NCI-H1417 treated with DMSO at 0.1 percent for 48 hours (cell line): ENCODE measurements at regions not wholly inside any gene's neighbourhood (a gene's known extent, or its start where the extent isn't known, plus 50 kb on each side); places are given as distances from the start of the nearest gene placed in this dataset.

Experiments
- DNase-seq: peaks from one replicate; lab custom pipeline; 2025; lab: John Stamatoyannopoulos, UW

DNA sequence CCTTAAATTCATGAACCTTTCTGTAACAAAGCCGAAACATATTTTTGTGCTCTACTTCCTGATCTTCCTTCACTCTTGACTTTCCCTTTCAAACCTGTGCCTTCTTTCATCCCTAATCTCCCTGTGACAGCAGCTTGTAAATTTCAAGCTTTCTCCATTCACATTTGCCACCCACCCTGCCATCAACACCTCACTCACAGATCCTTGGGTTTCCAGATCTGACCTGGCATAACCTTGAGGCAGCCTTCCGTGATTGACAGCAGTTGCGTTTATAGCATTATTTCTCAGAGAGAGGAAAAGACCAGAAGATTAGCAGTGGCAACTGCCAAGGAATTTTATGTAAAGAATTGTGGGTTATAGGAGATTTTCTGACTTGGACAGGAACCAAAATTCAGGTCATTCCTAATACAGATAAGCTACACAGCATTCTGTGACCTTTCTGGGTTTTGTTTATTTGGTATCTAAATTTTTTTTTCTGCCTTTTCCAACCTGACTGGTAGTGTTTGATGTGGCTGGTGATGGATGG lies 260.0 kb downstream of the NR2F1-AS1 start:
- DNase-seq = no peak

DNA sequence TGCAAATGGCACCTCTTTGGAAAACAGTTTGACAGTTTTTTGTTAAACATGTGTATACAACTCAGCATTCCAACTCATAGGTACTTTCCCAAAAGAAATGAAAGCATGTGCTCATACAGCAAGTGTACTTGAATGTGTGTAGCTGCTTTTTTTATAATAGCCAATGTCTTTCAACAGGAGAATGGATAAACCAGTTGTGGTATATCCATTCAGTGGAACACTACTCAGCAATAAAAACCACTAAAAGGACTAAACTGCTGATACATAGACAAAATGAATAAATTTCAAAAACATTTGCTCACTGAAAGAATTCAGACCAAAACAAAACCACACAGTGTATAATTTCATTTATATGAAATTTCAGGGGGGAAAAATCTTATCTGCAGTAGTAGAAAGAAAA lies 267.3 kb downstream of the NR2F1-AS1 start:
- no peak for DNase-seq

DNA sequence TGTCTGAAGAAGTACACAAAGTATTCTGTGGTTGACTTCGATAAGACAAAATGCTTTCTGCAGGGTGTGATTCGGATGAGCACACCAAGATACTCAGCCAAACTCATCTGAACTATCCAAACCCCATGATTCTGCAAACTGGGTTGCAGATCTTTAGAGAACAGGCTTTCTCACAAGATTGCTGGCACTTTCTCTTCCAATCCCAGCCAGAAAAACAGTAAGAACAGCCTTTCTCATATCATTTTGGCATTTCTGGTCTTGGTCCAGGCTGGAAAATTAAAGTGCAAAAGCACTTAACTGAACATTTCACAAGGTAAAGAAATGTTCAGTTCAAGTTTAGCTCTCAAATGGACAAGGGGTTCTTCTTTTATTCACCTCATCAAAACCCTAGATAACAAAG lies 269.1 kb downstream of the NR2F1-AS1 start:
- DNase-seq = no peak

DNA sequence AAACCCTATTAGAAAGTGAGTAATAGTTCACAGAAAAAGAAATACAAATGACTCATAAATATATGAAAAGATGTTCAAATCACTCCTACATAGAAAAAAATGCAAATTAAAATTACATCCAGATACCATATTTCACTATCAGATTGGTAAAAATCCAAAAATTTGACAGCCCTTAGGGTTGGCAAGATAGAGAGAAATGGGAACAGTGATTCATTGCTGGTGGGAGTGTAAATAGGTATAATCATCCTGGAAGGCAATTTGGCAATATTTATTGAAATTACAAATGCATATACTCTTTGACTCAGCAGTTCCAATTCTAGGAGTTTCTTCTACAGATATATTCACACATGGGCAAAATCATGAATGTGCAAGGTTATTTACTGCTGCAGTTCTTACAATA lies 273.5 kb downstream of the NR2F1-AS1 start:
- no peak for DNase-seq

DNA sequence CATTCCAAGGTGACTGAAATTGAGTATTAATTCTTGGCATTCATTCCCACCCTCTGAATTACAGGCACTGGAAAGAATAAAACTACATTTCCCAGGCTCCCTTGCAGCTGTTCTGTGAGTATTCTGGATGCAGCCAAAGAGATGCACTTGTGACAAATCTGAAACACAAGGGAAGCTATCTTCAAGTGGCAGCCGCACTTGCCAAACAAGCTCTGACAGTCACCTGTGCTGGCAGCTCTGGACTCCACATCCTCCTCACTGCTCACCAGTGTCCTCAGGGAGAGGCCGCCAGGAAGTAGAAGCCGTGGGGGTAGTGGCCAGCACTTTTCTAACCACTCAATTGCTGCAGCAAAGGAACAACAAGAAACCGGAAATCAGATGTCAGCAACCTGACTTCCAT lies 275.0 kb downstream of the NR2F1-AS1 start:
- no peak for DNase-seq

DNA sequence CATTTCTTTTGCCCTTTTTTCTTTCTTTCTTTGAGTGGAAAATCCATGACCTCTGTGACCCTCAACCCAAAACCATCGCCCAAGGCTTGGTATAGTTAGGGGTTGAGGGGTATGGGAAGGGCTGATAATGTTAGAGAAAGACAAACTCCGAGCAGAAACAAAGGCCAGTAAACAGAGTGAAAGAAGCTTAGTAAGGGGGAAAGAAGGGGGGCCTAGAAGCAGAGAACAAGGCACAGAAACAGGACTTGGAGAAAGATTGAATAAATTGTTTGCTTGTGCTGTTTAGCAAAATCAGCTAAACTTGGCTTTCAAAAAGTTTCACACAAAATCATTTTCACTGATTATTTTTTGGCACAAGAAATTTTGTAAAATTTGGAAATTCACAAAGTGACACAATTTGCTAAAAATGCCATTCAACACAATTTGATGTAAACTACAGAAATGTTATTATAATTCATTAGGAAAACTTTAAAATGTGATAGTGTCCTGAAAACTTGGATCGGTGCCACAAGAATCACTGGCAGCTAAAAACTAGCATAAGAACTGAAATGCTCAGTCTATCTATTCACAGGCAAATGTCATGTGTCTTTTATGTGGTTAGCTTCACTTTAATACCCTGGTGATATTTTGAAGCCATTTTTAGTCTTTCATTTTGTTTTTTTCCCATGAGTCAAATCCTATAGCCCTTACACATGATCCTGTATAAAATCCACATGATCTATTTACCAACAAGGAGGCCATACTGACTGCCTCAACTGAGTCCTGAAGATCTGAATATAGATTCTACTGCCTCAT lies 276.4 kb downstream of the NR2F1-AS1 start:
- no peak for DNase-seq

DNA sequence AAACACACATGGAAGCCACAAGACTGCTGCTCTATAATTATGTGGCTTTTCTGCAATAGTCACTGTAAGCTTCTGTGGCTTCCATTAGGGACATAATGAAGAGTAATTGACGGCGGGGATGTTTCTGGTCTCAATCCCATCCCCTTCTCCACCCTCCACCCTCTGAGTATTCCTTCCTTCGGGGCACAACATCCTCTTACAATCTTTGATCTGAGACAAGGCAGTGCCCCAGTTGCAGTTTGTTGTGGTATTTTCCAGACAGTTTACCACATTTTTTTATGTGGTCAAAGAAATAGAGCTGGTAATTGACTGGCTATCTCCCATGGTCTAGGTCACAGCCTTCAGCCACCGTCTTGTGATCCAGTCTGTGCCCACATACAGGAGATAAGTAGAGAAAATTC lies 277.7 kb downstream of the NR2F1-AS1 start:
- no peak for DNase-seq

DNA sequence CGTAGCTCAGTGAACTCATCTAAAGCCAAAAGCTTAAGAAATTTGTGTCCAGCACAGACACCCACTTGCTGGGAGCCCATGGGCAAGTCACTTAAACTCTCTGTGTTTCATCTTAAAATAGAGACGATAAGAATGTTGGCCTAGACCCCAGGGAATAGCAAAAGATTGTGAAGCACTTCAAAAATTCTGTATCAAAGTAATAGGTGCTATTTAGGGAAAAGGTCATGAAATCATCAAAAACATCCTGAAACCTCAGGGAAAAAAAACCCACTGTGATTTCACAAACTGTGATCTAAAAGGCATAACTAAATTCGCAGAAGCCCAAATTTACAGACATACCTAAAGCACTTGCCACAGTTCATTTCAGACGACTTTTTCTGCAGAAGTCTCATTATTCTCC lies 278.3 kb downstream of the NR2F1-AS1 start:
- no peak for DNase-seq

DNA sequence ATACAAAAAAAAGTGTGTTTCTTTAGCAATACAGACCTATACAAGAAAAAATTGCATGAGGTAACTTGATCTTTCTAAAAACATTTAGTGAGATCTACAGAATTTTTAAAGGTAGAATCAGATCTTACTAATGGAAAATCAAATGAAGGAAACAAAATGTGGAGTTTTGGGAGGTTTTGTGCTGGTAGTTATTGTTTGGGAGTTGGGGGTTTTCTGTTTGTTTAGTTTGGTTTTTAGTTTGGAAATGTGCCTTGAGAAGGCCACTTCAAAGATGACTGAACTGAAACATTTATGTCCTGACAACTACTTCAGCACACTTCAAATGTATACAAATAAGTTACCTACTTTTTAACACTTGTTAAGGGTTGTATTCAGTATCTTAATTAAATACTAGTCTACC lies 280.1 kb downstream of the NR2F1-AS1 start:
- DNase-seq = no peak

DNA sequence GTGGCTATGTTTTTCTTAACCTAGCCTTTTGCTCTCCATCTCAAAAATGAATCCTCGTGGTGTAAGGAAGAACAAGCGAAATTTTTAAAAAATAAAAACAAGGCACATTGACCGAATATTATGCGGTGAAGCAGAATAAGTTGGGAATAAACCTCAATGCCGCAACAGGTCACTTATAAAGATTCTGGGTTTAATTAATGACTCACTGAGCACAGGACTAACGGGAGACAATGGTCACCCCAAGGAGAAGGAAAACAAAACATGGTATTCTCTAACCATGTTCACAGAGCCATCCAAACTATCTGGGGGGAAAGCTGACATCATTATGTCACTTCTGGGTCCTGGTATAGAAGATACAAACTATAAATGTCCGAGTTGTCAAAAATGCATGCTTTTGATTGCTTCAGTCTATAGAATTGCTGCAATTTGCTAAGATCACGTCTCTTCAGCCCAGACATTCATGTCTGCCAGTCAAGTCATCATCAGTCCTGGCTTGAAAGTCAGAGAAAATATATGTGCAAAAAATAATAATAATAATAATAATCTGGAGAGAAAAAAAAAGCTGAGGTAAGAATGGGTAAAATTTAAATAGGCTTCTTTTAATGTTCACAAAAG lies 280.6 kb downstream of the NR2F1-AS1 start:
- DNase-seq = no peak

DNA sequence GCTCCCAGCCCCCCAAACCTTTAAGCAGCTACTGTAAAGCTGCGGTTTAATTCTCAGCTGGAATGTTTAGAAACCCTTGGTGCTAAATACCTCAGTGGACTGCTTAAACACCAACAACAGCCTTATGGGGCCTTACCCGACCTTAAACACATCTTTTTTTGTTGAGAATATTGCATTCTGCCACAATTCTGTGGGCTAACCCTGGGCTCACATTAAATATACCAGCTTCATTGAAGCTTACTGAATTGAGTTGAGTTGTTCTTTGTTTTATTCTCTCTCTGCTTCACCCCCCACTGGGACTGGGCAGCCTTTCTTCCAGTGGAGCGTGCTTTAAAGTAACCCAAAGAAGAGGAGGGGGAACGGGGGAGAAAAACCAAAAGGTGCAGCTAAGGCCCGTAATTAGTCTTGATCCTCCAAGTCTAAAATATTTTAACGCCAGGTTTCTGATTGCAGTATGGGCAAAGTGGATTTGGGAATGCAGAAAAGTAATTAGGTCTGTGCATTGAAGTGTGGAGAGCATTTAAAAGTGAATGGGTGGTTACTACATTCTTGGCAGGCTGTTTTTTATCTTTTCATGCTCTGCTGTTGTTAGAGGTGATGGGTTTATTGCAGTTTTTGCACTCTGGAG lies 281.2 kb downstream of the NR2F1-AS1 start:
- DNase-seq = no peak

DNA sequence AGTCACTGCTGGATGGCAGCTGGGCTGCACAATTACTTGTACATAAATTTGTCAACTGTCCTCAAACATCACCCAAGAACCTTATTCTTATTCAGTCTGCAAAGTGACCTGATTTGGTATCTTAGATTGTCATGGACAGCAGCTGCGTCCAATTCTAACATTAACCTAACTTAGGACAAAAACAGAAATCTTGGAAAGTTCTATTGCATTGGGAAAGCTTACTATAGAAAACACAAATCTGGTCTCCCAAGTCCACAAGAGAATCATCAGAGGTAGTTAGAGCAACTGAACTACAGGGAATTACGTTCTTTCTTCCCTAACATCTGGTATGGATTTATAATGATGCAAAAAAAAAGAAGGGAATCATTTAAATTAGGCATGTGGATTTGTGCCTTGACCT lies 283.9 kb downstream of the NR2F1-AS1 start:
- no peak for DNase-seq

DNA sequence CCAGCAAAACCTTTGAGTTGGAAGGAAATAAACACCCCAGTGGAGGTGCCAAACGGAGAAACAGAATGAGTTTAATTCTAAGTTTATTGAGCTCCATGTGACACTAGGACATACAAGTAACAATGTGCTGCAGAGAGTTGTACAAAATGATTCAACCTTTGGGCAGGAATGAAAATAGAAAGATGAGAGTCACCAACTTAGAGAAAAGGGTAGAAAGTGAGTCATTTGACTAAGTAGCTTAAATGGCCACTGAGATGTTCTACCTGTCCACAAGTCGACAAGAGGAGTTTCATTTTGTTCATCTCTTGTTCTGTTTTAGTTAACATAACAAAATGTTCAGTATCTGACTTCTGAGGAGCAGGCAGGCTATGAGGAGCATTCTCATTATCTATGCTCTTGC lies 284.7 kb downstream of the NR2F1-AS1 start:
- no peak for DNase-seq

DNA sequence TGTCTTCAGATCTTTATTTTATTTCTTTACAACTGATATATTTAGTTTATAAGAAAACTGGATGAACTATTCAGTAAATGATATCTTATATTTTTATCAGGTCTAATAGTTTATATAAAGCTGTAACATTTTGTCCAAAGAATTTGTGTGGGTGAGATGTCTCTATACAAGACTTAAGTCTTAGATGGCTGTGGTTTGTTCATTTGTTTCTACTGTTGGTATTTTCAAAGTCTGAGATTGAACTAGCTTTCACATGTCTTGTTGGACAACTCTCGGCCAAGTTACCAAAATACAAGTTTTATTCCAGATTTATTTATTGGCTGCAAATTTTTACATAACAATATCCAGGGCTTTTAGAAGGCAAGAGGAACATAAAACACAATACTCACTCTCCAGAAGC lies 286.0 kb downstream of the NR2F1-AS1 start:
- DNase-seq = no peak

DNA sequence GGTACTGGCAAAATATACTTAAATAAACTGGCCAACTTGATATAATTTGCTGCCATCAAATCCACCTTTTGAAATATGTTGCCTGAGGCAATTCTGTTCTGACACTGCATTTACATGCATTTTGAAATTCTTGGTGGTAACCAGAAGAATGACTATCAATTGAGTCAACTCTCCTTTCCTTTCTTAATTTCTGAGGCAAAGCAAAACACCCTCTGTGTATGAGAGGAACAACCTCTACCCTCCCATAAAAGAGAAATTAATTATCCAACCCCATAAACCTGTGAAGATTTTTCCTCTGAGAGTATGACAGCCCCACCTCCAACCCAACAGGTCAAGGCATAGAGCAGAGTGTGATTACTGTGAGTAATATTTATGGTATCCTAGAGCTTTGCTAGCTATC lies 286.8 kb downstream of the NR2F1-AS1 start:
- DNase-seq = no peak

DNA sequence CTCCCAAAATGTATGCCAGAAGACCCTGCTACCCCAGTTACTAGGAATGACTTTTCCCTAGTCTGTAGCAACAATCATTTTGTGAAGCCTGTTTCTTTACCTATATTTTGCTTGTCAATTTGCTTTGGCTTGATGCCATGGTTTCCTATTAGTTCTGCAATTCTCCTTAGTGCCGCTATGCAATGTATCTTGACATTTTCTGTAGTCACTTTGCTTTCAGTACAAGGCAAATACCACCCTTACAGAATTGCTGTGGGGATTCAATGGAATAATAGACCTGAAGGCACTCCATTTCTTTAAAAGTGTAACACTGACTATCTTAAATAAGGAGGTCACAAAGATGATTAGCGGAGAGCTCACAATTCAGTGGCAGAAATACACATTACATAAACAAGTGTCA lies 291.1 kb downstream of the NR2F1-AS1 start:
- DNase-seq = no peak

DNA sequence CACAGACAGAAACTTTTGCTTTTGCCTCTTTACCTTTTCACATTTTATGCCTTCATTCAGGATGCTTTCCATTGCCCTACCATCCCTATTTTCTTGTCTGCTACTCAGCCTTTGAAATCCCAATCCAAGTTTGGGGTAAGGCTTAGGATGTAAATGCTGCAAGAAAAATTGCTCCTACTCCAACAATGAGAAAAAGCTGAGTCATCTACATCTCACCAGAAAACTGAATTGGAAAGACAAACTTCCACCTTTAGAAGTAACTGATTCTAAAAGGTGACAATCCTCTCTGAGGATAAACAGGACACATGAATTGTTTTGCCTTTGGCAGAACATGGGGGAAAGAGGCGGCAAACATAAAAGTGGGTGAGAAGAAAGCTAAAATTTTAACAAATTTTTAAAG lies 295.6 kb downstream of the NR2F1-AS1 start:
- no peak for DNase-seq

DNA sequence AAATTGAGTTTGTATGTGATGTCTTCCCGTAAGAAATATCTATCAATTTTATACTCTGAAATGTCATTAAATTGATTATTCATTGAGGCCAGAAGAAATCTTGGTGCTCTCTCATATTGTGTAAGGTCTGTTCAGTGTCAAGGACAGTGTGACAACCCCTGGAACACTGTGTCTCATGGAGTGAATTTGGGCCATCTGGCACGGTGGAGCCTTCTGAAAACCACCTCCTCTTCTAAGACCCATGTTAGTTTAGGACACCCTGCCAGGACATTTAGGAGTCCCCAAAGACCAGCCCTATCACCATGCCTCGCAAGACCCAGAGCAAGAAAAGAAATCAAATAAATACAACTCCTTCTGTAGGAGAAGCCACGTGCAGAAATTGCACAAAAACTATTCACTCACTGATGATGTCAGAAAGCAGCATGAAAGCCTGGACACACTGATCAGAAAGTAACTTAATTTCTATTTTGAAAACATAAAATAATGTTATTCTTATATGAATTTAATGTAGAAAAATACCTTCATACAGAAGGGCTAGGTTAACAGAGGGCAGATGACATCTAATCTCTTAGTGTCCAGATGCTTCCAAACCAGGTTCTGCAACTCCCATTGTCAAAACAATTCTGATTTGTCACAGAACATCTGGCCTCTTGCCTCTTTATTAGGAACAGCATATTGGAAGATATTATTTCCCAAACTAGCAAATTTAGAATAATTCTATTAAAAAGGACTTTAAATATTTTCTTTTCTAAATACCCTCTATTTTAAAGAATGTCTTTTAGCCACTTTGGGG lies 298.8 kb downstream of the NR2F1-AS1 start:
- no peak for DNase-seq

DNA sequence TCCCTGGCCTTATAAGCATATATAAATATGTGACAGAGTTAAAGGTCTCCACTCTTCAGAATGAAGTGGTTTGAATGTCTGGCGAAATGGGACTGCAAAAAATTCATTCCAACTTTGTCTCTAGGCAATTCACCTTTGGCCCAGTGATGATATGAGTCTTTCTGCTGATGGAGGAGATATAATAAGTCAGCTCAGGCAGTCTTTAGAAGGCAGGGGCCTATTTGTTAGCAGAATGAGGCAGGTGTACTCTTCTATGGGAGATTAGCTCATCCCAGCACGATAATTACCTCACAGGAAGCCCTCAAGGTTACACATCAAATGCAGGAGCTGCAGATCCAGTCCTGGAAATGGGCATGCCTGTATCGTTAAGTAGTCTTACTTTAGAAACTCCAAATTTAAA lies 300.5 kb downstream of the NR2F1-AS1 start:
- no peak for DNase-seq

DNA sequence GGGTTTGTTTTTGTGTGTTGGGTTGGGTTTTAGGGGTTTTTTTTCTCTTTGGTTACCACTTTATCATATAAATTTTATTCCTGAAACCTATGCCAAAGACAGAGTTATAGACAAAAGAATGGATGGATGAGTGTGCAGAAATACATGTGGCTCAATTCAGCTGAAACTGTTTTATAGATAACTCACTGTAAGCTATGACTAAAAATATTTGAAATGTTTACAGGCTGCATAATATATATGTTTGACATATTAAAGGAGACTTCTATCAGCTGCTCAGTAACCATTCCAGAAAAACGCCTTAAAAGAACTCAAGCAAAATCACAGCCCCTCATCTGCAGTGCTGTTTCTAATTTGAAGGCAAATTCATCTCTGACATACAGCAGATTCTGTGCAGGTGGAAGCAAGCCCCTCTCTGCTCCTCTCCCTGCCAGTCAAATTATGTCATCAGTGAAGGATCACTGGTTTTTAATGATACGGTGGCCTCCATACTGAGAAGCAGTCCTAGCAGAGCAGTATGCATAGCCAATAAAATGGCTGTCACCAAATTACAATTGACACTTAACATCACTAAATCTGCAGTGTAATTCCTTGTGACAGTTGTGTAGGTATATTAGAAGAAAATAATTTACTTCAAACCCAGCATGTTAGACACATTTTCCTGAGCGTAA lies 301.6 kb downstream of the NR2F1-AS1 start:
- no peak for DNase-seq

DNA sequence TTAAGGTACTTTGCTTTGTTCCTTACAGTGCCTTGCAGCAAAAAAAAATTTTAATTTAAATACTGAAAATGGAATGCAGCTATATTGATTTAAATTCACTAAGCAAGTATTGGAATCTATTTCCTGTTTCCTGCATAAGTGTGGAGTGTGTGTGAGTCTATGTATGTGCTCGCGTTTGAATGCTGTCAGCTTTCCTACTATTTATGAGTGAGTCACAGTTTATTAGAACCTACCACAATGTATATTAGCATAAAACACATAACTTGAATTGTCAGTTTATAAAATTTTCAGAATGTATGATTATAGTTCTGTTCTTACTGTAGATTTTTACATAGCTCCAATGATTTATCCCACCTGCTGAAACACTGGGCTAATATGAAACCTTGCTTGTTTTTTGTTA lies 302.1 kb downstream of the NR2F1-AS1 start:
- DNase-seq = no peak

DNA sequence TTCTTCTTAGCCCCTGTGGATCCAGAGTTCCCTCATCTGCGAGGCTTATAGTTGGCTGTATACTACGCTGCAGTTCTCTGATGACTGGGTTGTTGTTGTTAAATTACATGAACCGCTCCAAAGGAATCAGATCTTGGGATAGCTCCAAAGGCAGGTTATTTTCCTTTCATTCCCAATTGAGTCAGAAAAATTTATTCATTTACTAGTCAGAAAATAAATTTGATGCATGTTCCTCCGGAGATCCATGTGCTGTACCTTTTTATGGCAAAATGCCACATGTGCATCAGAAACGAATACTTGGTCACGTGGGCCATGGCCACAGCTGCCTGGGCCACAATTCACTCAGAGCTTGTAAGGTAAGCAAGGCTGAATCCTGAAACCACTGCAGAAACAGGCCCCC lies 304.0 kb downstream of the NR2F1-AS1 start:
- no peak for DNase-seq
